ENCODE measurements at regions not wholly inside any gene's neighbourhood (a gene's known extent, or its start where the extent isn't known, plus 50 kb on each side); places are given as distances from the start of the nearest gene placed in this dataset.

GRCh38 chr15:92809064-92809879, 90.9 kb upstream of the CHD2 start:
- peak overlapping the region; percentile 69 for H3K4me3 ChIP-seq (ENCODE audit: low read depth, low read length)
- TF ChIP-seq CTCF (conservative IDR thresholded peaks at IDR 0.05; ENCODE audit: low read depth, low read length) = peak; percentile 81
- DNase-seq (ENCODE audit: low read depth) = no peak

- no peak for DNase-seq (ENCODE audit: low read depth)
- H3K4me3 ChIP-seq (ENCODE audit: low read depth, low read length) = peak overlapping the region; percentile 69
- TF ChIP-seq CTCF (conservative IDR thresholded peaks at IDR 0.05; ENCODE audit: low read depth, low read length) = no peak
These were observed 90.2 kb upstream of the CHD2 start for GRCh38 chr15:92809880-92810361.

GRCh38 chr15:92810418-92811138, 89.5 kb upstream of the CHD2 start:
- DNase-seq (ENCODE audit: low read depth) = no peak
- TF ChIP-seq CTCF (conservative IDR thresholded peaks at IDR 0.05; ENCODE audit: low read depth, low read length) = no peak
- H3K4me3 ChIP-seq (ENCODE audit: low read depth, low read length) = peak overlapping the region; percentile 69

GRCh38 chr15:92811148-92811913, 88.8 kb upstream of the CHD2 start:
- H3K4me3 ChIP-seq (ENCODE audit: low read depth, low read length) = peak overlapping the region; percentile 69
- no peak for TF ChIP-seq CTCF (conservative IDR thresholded peaks at IDR 0.05; ENCODE audit: low read depth, low read length)
- DNase-seq (ENCODE audit: low read depth) = no peak

GRCh38 chr15:92812271-92812670, 87.9 kb upstream of the CHD2 start:
- DNase-seq (ENCODE audit: low read depth) = no peak
- H3K4me3 ChIP-seq (ENCODE audit: low read depth, low read length) = peak overlapping the region; percentile 69
- TF ChIP-seq CTCF (conservative IDR thresholded peaks at IDR 0.05; ENCODE audit: low read depth, low read length) = no peak

- DNase-seq (ENCODE audit: low read depth) = no peak
- TF ChIP-seq CTCF (conservative IDR thresholded peaks at IDR 0.05; ENCODE audit: low read depth, low read length) = no peak
- H3K4me3 ChIP-seq (ENCODE audit: low read depth, low read length) = no peak overlapping the region
These were observed 86.6 kb upstream of the CHD2 start for GRCh38 chr15:92813485-92813884.
